Immature natural killer cell (primary cell): ENCODE measurements at regions not wholly inside any gene's neighbourhood (a gene's known extent, or its start where the extent isn't known, plus 50 kb on each side); places are given as distances from the start of the nearest gene placed in this dataset.

Experiments used
- DNase-seq, 3 donors: peaks; one replicate each; pipeline ENCODE4 v3.0.0; 2022; ENCODE audit warnings: mixed read lengths in 1 of 3
- H3K27ac Mint-ChIP-seq, 6 donors: one replicate each; pipeline ENCODE4 v1.8.0; 2020; ENCODE audit warnings: mixed read lengths in 6 of 6, mild to moderate bottlenecking in 5 of 6, inconsistent platforms in 4 of 6, moderate library complexity in 3 of 6
- H3K27me3 Mint-ChIP-seq, 3 donors: one replicate each; pipeline ENCODE4 v1.8.0; 2020 to 2021; ENCODE audit warnings: low read depth in 3 of 3, mild to moderate bottlenecking in 3 of 3, mixed read lengths in 3 of 3, moderate library complexity in 3 of 3, inconsistent platforms in 1 of 3
- H3K36me3 Mint-ChIP-seq, 3 donors: one replicate each; pipeline ENCODE4 v1.8.0; 2020; ENCODE audit warnings: mixed read lengths in 3 of 3, inconsistent platforms in 2 of 3, mild to moderate bottlenecking in 2 of 3
- H3K4me1 Mint-ChIP-seq, 2 donors: one replicate each; pipeline ENCODE4 v1.8.0; 2020; ENCODE audit warnings: inconsistent platforms in 2 of 2, mild to moderate bottlenecking in 2 of 2, mixed read lengths in 2 of 2, moderate library complexity in 1 of 2
- H3K4me3 Mint-ChIP-seq, 5 donors: one replicate each; pipeline ENCODE4 v1.8.0; 2020; ENCODE audit warnings: mild to moderate bottlenecking in 5 of 5, mixed read lengths in 5 of 5, inconsistent platforms in 3 of 5, moderate library complexity in 3 of 5
- H3K9me3 Mint-ChIP-seq, 6 donors: one replicate each; pipeline ENCODE4 v1.8.0; 2020; ENCODE audit warnings: mild to moderate bottlenecking in 6 of 6, mixed read lengths in 6 of 6, inconsistent platforms in 4 of 6, moderate library complexity in 3 of 6

DNA sequence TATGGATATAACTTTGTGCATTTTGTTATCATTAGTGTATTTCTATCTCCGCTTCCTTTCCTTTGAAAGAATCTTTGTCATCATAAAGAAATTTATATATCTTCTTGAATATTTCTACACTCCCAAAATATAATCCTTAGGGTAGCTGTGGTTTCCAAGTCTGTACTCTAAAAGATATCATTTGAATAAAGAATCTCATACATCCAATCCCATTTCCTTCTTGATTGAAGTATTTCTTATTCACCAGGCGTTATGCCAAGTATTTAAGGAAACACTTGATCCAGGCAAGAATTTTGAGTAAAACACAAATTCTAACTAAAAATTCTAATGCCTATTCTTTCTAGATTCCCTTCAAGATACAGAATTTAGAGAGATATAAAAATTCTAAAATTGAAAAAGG, 821.8 kb downstream of the GALC start:
- Mint-ChIP-seq H3K27me3 (peaks cover 0 to 1% (median 0%) of the 10 kb centered on the region in 3 donors), H3K36me3 (no peaks in the 10 kb centered on the region), H3K4me1 (no peaks in the 10 kb centered on the region), H3K4me3 (no peak overlapping the region), H3K9me3 (peaks cover 5 to 50% (median 15%) of the 10 kb centered on the region in 6 donors), H3K27ac (no peak overlapping the region)
- DNase-seq = no peak

DNA sequence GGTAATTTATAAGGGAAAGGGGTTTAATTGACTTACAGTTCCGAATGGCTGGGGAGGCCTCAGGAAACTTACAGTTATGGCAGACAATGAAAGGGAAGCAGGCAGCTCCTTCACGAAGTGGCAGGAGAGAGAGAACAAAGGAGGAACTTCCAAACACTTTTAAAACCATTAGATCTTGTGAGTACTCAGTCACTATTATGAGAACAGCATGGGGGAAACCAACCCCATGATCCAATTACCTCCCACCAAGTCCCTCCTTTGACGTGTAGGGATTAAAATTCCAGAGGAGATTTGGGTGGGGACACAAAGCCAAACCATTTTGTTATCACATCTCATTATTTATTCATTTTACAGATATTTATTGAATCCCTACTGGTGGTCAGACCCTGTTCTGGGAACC, 822.8 kb downstream of the GALC start:
- no peak overlapping the region for H3K4me3 Mint-ChIP-seq
- peaks cover 5 to 55% (median 17%) of the 10 kb centered on the region in 6 donors for H3K9me3 Mint-ChIP-seq
- H3K4me1 Mint-ChIP-seq = no peaks in the 10 kb centered on the region
- H3K27ac Mint-ChIP-seq = no peak overlapping the region
- no peaks in the 10 kb centered on the region for H3K36me3 Mint-ChIP-seq
- no peak for DNase-seq
- H3K27me3 Mint-ChIP-seq = peaks cover 0 to 1% (median 0%) of the 10 kb centered on the region in 3 donors

DNA sequence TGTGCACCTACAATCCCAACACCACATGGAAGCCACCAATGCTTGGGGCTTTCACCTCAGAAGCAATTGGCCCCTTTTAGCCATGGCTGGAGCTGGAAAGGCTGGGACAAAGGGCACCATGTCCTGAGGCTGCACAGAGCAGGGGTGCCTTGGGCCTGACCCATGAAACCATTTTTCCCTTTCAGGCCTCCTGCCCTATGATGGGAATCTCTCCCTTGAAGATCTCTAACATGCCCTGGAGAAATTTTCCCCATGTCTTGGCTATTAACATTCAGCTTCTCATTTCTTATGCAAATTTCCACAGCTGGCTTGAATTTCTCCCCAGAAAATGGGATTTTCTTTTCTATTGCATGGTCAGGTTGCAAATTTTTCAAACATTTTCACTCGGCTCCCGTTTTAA, 823.6 kb downstream of the GALC start:
- Mint-ChIP-seq H3K4me3 (no peak overlapping the region), H3K27me3 (peaks cover 0 to 1% (median 0%) of the 10 kb centered on the region in 3 donors), H3K27ac (no peak overlapping the region), H3K9me3 (peaks cover 6 to 56% (median 15%) of the 10 kb centered on the region in 6 donors), H3K4me1 (no peaks in the 10 kb centered on the region), H3K36me3 (no peaks in the 10 kb centered on the region)
- no peak for DNase-seq

DNA sequence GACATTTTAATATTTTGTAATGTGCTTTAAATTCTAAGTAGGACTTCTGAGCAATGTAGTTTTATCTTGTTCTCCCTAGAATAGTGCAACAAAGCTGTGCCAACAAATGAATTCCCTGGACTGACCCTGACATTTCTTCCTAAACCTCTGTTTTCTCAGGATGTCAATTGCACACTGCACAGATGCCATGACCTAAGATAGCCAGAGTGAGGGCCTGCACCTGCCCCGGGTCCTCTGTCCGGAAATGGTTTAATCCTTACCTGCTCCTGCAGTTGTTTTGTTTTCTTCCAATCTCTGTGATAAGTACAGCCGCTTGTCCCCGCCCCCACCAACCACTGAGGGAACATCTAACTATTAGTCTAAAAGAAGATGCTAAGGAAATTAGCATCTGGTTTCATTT, 831.5 kb downstream of the GALC start:
- H3K9me3 Mint-ChIP-seq = peaks cover 4 to 40% (median 25%) of the 10 kb centered on the region in 6 donors
- no peaks in the 10 kb centered on the region for H3K27me3 Mint-ChIP-seq
- H3K4me3 Mint-ChIP-seq = no peak overlapping the region
- H3K4me1 Mint-ChIP-seq = no peaks in the 10 kb centered on the region
- H3K36me3 Mint-ChIP-seq = no peaks in the 10 kb centered on the region
- no peak for DNase-seq
- no peak overlapping the region for H3K27ac Mint-ChIP-seq

DNA sequence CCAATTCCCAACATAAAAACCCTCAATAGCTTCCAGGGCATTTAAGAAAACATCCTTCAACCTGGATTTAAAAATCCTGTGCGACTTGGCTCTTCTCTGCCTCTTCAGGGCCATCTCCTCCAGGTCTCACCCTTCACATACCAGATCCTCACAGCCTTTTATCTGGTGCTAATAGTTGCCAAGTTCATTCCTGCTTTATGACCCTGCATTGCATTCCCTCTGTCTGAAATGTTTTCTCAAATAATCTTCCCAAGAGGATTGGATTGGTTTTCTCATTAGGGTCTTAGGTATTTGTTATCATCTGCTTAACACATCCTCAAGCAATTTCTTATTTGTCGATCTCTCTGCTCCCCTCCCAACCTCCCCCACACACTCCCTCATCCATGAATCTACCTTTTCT, 832.0 kb downstream of the GALC start:
- H3K36me3 Mint-ChIP-seq = no peaks in the 10 kb centered on the region
- no peak for DNase-seq
- H3K4me1 Mint-ChIP-seq = no peaks in the 10 kb centered on the region
- peaks cover 3 to 38% (median 25%) of the 10 kb centered on the region in 6 donors for H3K9me3 Mint-ChIP-seq
- H3K27me3 Mint-ChIP-seq = no peaks in the 10 kb centered on the region
- no peak overlapping the region for H3K4me3 Mint-ChIP-seq
- H3K27ac Mint-ChIP-seq = no peak overlapping the region

DNA sequence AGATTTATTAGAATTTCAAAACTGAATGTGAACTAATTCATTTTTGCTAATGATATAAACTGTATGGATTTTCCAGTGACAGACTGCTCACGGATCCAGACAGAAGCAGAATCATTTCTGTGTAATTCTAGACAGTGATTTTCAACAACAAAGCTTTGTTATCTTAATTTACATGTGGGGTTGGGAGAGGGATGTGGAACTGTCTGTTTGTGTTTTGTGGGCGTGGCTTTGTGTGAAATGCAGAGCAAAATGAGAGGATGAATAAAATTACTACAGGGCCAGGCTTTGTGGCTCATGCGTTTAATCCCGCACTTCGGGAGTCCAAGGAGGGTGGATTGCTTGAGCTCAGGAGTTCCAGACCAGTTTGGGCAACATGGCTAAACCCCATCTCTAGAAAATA, 834.7 kb downstream of the GALC start:
- H3K36me3 Mint-ChIP-seq = no peaks in the 10 kb centered on the region
- H3K9me3 Mint-ChIP-seq = peaks cover 6 to 36% (median 20%) of the 10 kb centered on the region in 6 donors
- H3K4me3 Mint-ChIP-seq = no peak overlapping the region
- H3K4me1 Mint-ChIP-seq = no peaks in the 10 kb centered on the region
- H3K27me3 Mint-ChIP-seq = no peaks in the 10 kb centered on the region
- DNase-seq = no peak
- no peak overlapping the region for H3K27ac Mint-ChIP-seq

DNA sequence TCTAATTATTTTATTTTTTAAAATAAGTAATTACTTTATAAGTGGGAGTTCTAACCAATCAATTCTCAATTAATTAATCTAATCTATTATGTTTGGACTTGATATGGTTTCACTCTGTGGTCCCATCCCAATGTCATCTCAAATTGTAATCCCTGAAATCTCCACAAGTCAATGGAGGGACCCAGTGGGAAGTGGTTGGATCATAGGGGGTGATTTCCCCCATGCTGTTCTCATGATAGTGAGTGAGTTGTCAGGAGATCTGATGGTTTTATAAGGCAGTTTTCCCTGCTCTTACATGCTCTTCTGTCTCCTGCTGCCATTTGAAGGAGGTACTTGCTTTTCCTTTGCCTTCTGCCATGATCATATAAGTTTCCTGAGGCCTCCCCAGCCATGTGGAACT, 836.1 kb downstream of the GALC start:
- Mint-ChIP-seq H3K9me3 (peaks cover 6 to 43% (median 22%) of the 10 kb centered on the region in 6 donors), H3K27me3 (no peaks in the 10 kb centered on the region), H3K36me3 (no peaks in the 10 kb centered on the region), H3K4me1 (no peaks in the 10 kb centered on the region), H3K27ac (no peak overlapping the region), H3K4me3 (no peak overlapping the region)
- no peak for DNase-seq

DNA sequence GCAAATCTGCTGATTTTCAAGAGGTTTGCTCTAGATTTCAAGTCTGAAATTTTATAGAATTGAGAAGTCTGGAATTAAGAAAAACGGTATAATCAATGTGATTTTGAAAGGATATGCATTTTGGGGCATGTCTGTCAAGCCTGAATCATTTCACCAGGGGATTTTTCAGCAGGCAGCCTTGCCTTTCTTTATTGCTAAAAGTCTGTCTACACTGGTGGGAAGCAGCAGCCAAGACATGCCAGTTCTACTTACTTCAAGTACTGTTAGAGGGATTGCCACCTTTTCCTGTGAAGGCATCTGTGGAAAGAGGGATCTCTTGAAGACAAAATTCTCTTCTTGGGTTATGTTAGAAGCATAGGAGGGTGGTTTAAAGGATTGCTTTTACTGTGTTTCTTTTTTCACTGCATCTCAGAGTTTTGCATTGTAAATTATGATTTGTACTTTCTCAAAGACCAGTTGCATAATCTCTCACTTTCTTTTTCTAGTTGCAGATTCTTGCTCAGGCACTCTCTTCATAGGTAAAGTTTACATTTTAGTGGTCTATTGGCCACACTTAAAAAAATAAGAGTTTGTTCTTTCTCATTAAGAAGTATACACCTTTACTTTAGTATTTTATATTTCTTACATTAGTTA, 837.0 kb downstream of the GALC start:
- Mint-ChIP-seq H3K27me3 (no peaks in the 10 kb centered on the region), H3K9me3 (peaks cover 6 to 39% (median 17%) of the 10 kb centered on the region in 6 donors), H3K4me3 (no peak overlapping the region), H3K4me1 (no peaks in the 10 kb centered on the region), H3K36me3 (no peaks in the 10 kb centered on the region), H3K27ac (no peak overlapping the region)
- DNase-seq = no peak

DNA sequence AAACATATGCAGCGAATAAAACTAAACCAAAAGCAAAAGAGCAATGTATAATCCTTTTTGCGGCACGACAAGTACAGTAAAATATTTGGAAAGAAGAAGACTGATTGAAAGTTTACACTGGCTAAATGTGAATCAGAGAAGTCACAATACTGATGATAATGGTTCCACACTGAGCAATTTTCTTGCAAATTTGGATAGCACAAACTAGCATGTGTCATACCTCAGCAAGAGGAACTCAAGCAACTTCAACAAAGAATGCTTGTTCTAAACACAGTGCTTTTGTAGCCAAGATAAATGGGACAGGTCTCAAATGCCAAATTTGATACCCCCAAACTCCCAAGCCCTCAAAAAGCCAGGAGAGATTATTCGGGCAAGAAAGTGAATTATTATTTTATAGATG, 839.1 kb downstream of the GALC start:
- Mint-ChIP-seq H3K4me1 (no peaks in the 10 kb centered on the region), H3K4me3 (no peak overlapping the region), H3K27ac (no peak overlapping the region), H3K27me3 (no peaks in the 10 kb centered on the region), H3K9me3 (peaks cover 3 to 32% (median 18%) of the 10 kb centered on the region in 6 donors), H3K36me3 (peaks cover 0 to 4% (median 0%) of the 10 kb centered on the region in 3 donors)
- DNase-seq = no peak

DNA sequence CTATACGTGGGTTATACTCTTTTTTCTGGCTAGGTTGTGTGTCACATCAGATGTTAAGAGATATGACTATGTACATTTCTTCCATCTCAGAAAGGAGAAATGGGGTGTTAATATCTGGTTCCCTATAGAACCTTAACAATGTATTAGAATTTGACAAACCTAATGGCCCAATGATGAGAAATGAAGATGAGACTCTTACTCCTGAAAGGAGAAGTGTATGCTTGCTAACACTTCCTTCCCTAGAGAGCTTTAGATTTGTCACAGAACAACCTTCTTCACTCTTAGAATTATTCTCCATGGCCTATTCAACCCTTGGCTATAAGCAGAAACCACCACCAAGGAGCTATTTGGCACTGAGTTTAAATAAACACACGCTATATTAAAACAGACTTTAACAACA, 839.6 kb downstream of the GALC start:
- Mint-ChIP-seq H3K4me1 (no peaks in the 10 kb centered on the region), H3K9me3 (peaks cover 3 to 36% (median 17%) of the 10 kb centered on the region in 6 donors), H3K27ac (no peak overlapping the region), H3K4me3 (no peak overlapping the region), H3K36me3 (peaks cover 0 to 4% (median 0%) of the 10 kb centered on the region in 3 donors), H3K27me3 (peaks cover 0 to under 1% (median 0%) of the 10 kb centered on the region in 3 donors)
- DNase-seq = no peak

DNA sequence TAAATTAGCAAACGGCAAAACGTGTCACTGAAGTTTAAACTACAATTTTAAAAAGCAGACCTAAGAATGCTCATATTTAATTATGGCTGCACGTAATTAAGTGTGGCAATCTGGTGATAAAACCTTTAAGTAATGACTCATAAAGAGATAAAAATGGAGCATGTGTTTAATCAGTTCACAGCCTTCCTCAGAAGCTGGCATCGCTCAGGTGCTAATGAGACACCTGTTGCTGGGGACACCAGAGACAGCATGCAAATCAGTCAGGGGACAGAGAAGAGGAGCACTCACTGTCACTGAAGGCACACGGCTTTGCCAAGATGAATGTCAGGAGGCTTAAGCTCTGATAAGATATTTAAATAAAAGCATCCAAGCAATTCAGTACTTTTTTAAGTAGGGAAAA, 840.3 kb downstream of the GALC start:
- Mint-ChIP-seq H3K9me3 (peaks cover 3 to 39% (median 15%) of the 10 kb centered on the region in 6 donors), H3K4me3 (no peak overlapping the region), H3K27ac (no peak overlapping the region), H3K36me3 (peaks cover 0 to 4% (median 0%) of the 10 kb centered on the region in 3 donors), H3K27me3 (peaks cover 0 to 1% (median 0%) of the 10 kb centered on the region in 3 donors), H3K4me1 (no peaks in the 10 kb centered on the region)
- DNase-seq = no peak

DNA sequence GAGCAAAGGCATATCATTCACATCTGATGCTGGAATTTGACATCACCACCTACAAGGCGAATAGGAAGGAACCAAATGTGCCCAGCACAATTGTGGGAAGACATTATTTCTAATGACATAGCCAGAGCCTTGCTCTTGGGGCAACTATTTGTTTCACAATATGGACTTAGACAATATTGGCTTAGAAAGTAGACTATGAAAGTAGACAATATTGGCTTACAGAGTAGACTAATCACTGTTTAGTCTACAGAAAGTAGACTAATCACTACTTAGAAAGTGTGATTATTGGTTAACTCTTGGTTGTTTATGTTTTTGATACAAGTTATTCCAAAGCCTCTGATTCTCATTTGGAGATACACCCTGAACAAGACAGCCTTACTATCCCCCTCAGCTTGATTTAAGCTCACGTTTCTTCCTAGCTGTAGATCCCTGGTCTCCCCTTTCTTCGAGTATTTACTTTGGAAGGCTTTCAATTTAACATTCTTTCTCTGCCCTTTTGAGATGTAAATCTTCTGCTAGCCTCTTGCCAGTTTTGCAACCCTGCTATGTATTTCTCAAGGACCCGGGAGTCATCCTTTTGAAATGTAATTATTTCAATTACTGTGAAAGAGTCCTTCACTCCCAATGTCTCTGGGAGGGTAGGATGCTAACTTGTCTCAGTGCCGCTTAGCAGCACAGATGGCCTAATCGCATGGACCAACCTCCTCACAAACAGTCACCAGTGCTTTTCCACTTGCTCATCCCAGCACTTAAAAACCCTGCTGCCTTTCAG, 843.2 kb downstream of the GALC start:
- H3K4me1 Mint-ChIP-seq = no peaks in the 10 kb centered on the region
- peaks cover 3 to 46% (median 16%) of the 10 kb centered on the region in 6 donors for H3K9me3 Mint-ChIP-seq
- no peak overlapping the region for H3K27ac Mint-ChIP-seq
- peaks cover 0 to 2% (median 1%) of the 10 kb centered on the region in 3 donors for H3K27me3 Mint-ChIP-seq
- DNase-seq = no peak
- H3K4me3 Mint-ChIP-seq = no peak overlapping the region
- H3K36me3 Mint-ChIP-seq = peaks cover 0 to 4% (median 0%) of the 10 kb centered on the region in 3 donors

DNA sequence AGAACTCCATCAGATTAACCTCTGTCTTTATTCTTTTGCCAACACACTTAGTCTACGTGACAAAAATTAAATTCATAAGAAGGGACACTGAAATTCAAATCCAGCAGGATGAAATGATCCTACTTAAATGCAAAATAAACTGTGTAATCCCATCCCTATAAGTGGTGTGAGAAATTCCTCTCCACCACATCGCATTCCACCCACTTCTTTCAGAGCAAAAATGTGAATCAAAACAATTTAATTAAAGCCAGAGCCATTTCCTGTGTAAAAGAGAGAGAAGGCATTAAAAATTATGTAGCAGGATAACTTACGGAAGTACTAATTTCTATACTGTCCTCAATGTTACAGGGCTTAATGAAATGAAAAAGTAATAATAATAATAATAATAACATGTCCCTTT, 844.3 kb downstream of the GALC start:
- Mint-ChIP-seq H3K9me3 (peaks cover 3 to 40% (median 16%) of the 10 kb centered on the region in 6 donors), H3K36me3 (peaks cover 0 to 4% (median 0%) of the 10 kb centered on the region in 3 donors), H3K4me3 (no peak overlapping the region), H3K27ac (no peak overlapping the region), H3K4me1 (no peaks in the 10 kb centered on the region), H3K27me3 (peaks cover 0 to 2% (median 1%) of the 10 kb centered on the region in 3 donors)
- no peak for DNase-seq

DNA sequence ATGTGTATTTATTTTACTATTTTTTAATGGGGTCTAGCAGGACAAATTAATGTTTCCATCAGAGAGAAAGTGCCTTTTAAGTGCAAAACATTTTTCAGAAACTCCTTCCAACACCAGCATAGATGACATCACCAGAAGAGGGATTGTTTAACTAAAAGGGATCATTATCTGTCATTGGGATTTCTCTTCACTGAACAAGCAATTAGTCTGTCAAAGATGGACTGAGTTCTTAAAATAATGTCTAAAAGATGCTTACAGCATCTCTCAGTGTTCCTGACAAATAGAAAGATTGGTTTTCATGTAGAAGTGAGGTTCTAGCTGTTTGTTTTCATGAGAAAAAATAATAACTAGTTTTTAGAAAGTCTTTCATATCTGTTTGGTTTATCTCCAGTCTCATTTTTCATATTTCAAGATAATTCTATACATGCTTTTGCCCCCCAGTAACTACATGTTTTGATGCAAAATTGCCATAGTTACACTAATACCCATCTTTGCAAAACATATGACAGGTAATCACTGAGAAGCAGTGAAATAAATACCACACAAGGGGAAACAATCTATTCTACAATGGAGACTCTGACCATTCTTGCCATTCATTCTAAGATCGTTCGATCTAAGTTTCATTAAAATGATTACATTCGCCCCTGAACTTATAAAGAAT, 850.3 kb downstream of the GALC start:
- Mint-ChIP-seq H3K27me3 (peaks cover 0 to 3% (median 2%) of the 10 kb centered on the region in 3 donors), H3K36me3 (peaks cover 0 to 3% (median 0%) of the 10 kb centered on the region in 3 donors), H3K9me3 (peaks cover 4 to 32% (median 19%) of the 10 kb centered on the region in 6 donors), H3K4me1 (no peaks in the 10 kb centered on the region), H3K4me3 (no peak overlapping the region), H3K27ac (no peak overlapping the region)
- DNase-seq = no peak
